GM23338 (cell line): ENCODE measurements at regions not wholly inside any gene's neighbourhood (a gene's known extent, or its start where the extent isn't known, plus 50 kb on each side); places are given as distances from the start of the nearest gene placed in this dataset.
"Not testable (repeated sequence)": the region's sequence is repeated elsewhere in the genome, so short reads cannot be mapped to it uniquely, and the experiment has no call there.

ENCODE experiments used
- ATAC-seq: fragments of 200-7000 bp; cut with Tn5 transposase; 3 replicates; pipeline ENCODE4 v1.9.1; 2020
- DNase-seq: peaks from one replicate; pipeline ENCODE4 v3.0.0-alpha.2; 2015; ENCODE audit warnings: low spot score
- H2AFZ ChIP-seq: fragments of 200-600 bp; sonication (generic); 2 replicates; pipeline ENCODE4 v1.8.0; 2016; ENCODE audit warnings: antibody characterized with exemption, mild to moderate bottlenecking, moderate library complexity
- H3F3A ChIP-seq: fragments of 200-600 bp; sonication (generic); replicated peaks from 2 replicates; pipeline ENCODE4 v1.8.0; 2017; ENCODE audit warnings: antibody characterized with exemption, mixed run types, low read depth
- H3K27ac ChIP-seq: fragments of 200-600 bp; sonication (generic); 2 replicates; pipeline ENCODE4 v1.6.1; 2016; ENCODE audit warnings: low read depth
- H3K27me3 ChIP-seq: fragments of 200-600 bp; sonication (generic); 2 replicates; pipeline ENCODE4 v1.8.0; 2016; ENCODE audit warnings: mild to moderate bottlenecking, mixed run types, moderate library complexity; ENCODE audit not compliant: insufficient read depth
- H3K36me3 ChIP-seq: fragments of 200-600 bp; sonication (generic); 2 replicates; pipeline ENCODE4 v1.8.0; 2016; ENCODE audit warnings: mild to moderate bottlenecking; ENCODE audit not compliant: insufficient read depth
- H3K4me1 ChIP-seq: fragments of 200-600 bp; sonication (generic); 2 replicates; pipeline ENCODE4 v1.8.0; 2016; ENCODE audit warnings: mild to moderate bottlenecking, moderate library complexity; ENCODE audit not compliant: insufficient read depth
- H3K4me2 ChIP-seq: fragments of 200-600 bp; sonication (generic); 2 replicates; pipeline ENCODE4 v1.7.1; 2017; ENCODE audit warnings: mixed run types
- H3K4me3 ChIP-seq: fragments of 200-600 bp; sonication (generic); 2 replicates; pipeline ENCODE4 v1.6.1; 2016; ENCODE audit warnings: mixed run types
- H3K79me2 ChIP-seq: fragments of 200-600 bp; sonication (generic); replicated peaks from 2 replicates; pipeline ENCODE4 v1.8.0; 2017; ENCODE audit warnings: mild to moderate bottlenecking; ENCODE audit not compliant: insufficient read depth
- H3K9me2 ChIP-seq: fragments of 200-600 bp; sonication (generic); 2 replicates; pipeline ENCODE4 v1.8.0; 2017; ENCODE audit not compliant: insufficient read depth
- H4K20me1 ChIP-seq: fragments of 200-600 bp; sonication (generic); replicated peaks from 2 replicates; pipeline ENCODE4 v1.8.0; 2017; ENCODE audit warnings: mild to moderate bottlenecking; ENCODE audit not compliant: insufficient read depth
- H3K27ac Mint-ChIP-seq: 2 replicates; pipeline ENCODE4 v1.8.0; 2020; ENCODE audit warnings: inconsistent platforms, mild to moderate bottlenecking, moderate library complexity, mixed read lengths
- H3K27me3 Mint-ChIP-seq: 3 replicates; pipeline ENCODE4 v1.8.0; 2022; ENCODE audit warnings: low read depth, mild to moderate bottlenecking, moderate library complexity, mixed read lengths, inconsistent platforms; ENCODE audit not compliant: insufficient read depth, poor library complexity
- H3K36me3 Mint-ChIP-seq: 3 replicates; pipeline ENCODE4 v1.8.0; 2021; ENCODE audit warnings: low read depth, mild to moderate bottlenecking, inconsistent platforms, moderate library complexity, mixed read lengths
- H3K4me1 Mint-ChIP-seq: 3 replicates; pipeline ENCODE4 v1.8.0; 2020; ENCODE audit warnings: mild to moderate bottlenecking, inconsistent platforms, mixed read lengths
- H3K4me3 Mint-ChIP-seq: 3 replicates; pipeline ENCODE4 v1.8.0; 2021; ENCODE audit warnings: moderate library complexity, mild to moderate bottlenecking, inconsistent platforms, mixed read lengths
- H3K9me3 Mint-ChIP-seq: 3 replicates; pipeline ENCODE4 v1.8.0; 2020; ENCODE audit warnings: moderate library complexity, mild to moderate bottlenecking, inconsistent platforms, mixed read lengths
- ETS1 ChIP-seq: IDR thresholded peaks from 2 replicates; pipeline ENCODE4 v1.6.1; 2016; ENCODE audit warnings: antibody characterized with exemption
- EZH2 ChIP-seq: fragments of 200-600 bp; sonication (generic); IDR thresholded peaks from one replicate; pipeline ENCODE4 v1.8.0; 2017; ENCODE audit warnings: antibody characterized with exemption, mild to moderate bottlenecking, low read depth; ENCODE audit not compliant: unreplicated experiment
- EZH2phosphoT487 ChIP-seq: fragments of 200-600 bp; sonication (generic); IDR thresholded peaks from one replicate; pipeline ENCODE4 v1.8.1; 2018; ENCODE audit warnings: antibody characterized with exemption; ENCODE audit not compliant: unreplicated experiment
- JUNB ChIP-seq: IDR thresholded peaks from one replicate; pipeline ENCODE4 v1.6.1; 2016; ENCODE audit warnings: antibody characterized with exemption; ENCODE audit not compliant: unreplicated experiment
- NANOG ChIP-seq: IDR thresholded peaks from 2 replicates; pipeline ENCODE4 v1.6.1; 2016; ENCODE audit warnings: antibody characterized with exemption, borderline replicate concordance
- REST ChIP-seq: IDR thresholded peaks from one replicate; pipeline ENCODE4 v1.6.1; 2018; ENCODE audit warnings: antibody characterized with exemption; ENCODE audit not compliant: unreplicated experiment
- STAT1 ChIP-seq: IDR thresholded peaks from one replicate; pipeline ENCODE4 v1.6.1; 2016; ENCODE audit warnings: antibody characterized with exemption; ENCODE audit not compliant: unreplicated experiment
- ZNF114 ChIP-seq: fragments of 250-450 bp; sonication (Bioruptor Pico); IDR thresholded peaks from 2 replicates; pipeline ENCODE4 v1.5.0; 2020; ENCODE audit warnings: mild to moderate bottlenecking, moderate library complexity

GRCh38 chr2:20113004-20113796, 61.8 kb upstream of the LAPTM4A start (continued):
- TF ChIP-seq NANOG (no peak), EZH2 (no peak), REST (no peak)

GRCh38 chr2:20112361-20112760, 60.9 kb upstream of the LAPTM4A start:
- H3K9me2 ChIP-seq, ATAC-seq, H3K79me2 ChIP-seq, DNase-seq, H3K4me3 Mint-ChIP-seq, H3K9me3 Mint-ChIP-seq, H3K4me1 Mint-ChIP-seq, H3K27ac Mint-ChIP-seq, H3K4me2 ChIP-seq, H3K27me3 Mint-ChIP-seq, H2AFZ ChIP-seq, H3K36me3 ChIP-seq, H3K36me3 Mint-ChIP-seq, H3F3A ChIP-seq, H3K4me1 ChIP-seq, H3K27ac ChIP-seq, H4K20me1 ChIP-seq, H3K27me3 ChIP-seq, H3K4me3 ChIP-seq: not testable (repeated sequence)

- no peaks in the 10 kb centered on the region for H3K36me3 Mint-ChIP-seq
- ATAC-seq: no peak
- Histone ChIP-seq H3K4me1 (no peaks in the 10 kb centered on the region), H3F3A (0 out of 2 replicates have a peak, but pooled peaks cover 3% of the 10 kb centered on the region), H2AFZ (no peak overlapping the region), H3K27me3 (no peaks in the 10 kb centered on the region), H3K79me2 (no peaks in the 10 kb centered on the region), H3K9me2 (no peaks in the 10 kb centered on the region), H3K4me3 (no peak overlapping the region), H3K27ac (no peak overlapping the region), H4K20me1 (no peaks in the 10 kb centered on the region), H3K36me3 (no peaks in the 10 kb centered on the region), H3K4me2 (no peak overlapping the region)
- no peak for TF ChIP-seq STAT1
- no peak for TF ChIP-seq ETS1
- no peak for TF ChIP-seq JUNB
- no peak for TF ChIP-seq EZH2phosphoT487
- no peak for TF ChIP-seq ZNF114
- peaks cover 3% of the 10 kb centered on the region; the same call in 2 of the 3 replicates for H3K4me1 Mint-ChIP-seq
- DNase-seq: no peak
- H3K27me3 Mint-ChIP-seq: peaks cover 14% of the 10 kb centered on the region
- no peak overlapping the region for H3K27ac Mint-ChIP-seq
- no peaks in the 10 kb centered on the region; the same call in 2 of the 3 replicates for H3K9me3 Mint-ChIP-seq
- no peak overlapping the region for H3K4me3 Mint-ChIP-seq
Measured at GRCh38 chr2:20111311-20112131, 60.1 kb upstream of the LAPTM4A start.
